ENCODE measurements at regions not wholly inside any gene's neighbourhood (a gene's known extent, or its start where the extent isn't known, plus 50 kb on each side); places are given as distances from the start of the nearest gene placed in this dataset.

GRCh38 chr9:104984542-104984941 lies 56.6 kb upstream of the ABCA1 start:
- Histone ChIP-seq H2AFZ (no peak overlapping the region), H3K36me3 (ENCODE audit: control insufficient read depth, insufficient read depth, low read length) (no peaks in the 10 kb centered on the region), H3K27ac (no peak overlapping the region), H3K27me3 (ENCODE audit: control insufficient read depth, insufficient read depth, low read length) (no peaks in the 10 kb centered on the region), H3K4me2 (ENCODE audit: low read length) (no peak overlapping the region), H3K4me3 (ENCODE audit: low read depth, low read length) (no peak overlapping the region), H3K79me2 (no peaks in the 10 kb centered on the region), H3K9ac (no peak overlapping the region), H3K9me3 (ENCODE audit: control insufficient read depth, low read length) (no peaks in the 10 kb centered on the region), H3K4me1 (no peaks in the 10 kb centered on the region)
- TF ChIP-seq CTCF (IDR thresholded peaks at IDR 0.05) = no peak

DNA sequence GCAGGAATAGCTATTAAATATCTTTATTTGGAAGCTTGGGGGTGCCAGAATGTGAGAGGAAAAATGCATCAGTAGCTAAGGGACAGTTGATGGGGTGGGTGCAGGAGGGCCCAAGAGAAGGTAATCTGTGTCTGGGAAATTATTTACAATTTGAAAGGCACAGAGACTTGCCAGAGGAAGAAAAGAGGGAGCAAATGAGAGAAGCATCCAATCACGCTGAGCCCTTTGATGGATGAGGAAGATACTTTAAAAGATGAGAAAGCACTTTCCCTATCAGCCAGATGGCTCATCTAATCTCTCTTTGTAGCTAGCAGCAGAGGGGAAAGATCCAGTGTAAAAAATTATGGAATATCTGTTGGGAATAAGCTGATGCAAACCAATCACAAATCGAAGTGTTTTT lies 57.0 kb upstream of the ABCA1 start:
- Histone ChIP-seq H3K27me3 (ENCODE audit: control insufficient read depth, insufficient read depth, low read length) (no peaks in the 10 kb centered on the region), H3K4me1 (no peaks in the 10 kb centered on the region), H3K4me2 (ENCODE audit: low read length) (no peak overlapping the region), H3K27ac (no peak overlapping the region), H3K9ac (no peak overlapping the region), H3K4me3 (ENCODE audit: low read depth, low read length) (no peak overlapping the region), H3K9me3 (ENCODE audit: control insufficient read depth, low read length) (no peaks in the 10 kb centered on the region), H2AFZ (no peak overlapping the region), H3K36me3 (ENCODE audit: control insufficient read depth, insufficient read depth, low read length) (no peaks in the 10 kb centered on the region), H3K79me2 (no peaks in the 10 kb centered on the region)
- TF ChIP-seq CTCF (IDR thresholded peaks at IDR 0.05) = no peak

GRCh38 chr9:104986096-104986495 lies 58.1 kb upstream of the ABCA1 start:
- Histone ChIP-seq H3K9me3 (ENCODE audit: control insufficient read depth, low read length) (no peaks in the 10 kb centered on the region), H3K4me2 (ENCODE audit: low read length) (no peak overlapping the region), H3K4me3 (ENCODE audit: low read depth, low read length) (no peak overlapping the region), H3K27ac (no peak overlapping the region), H3K36me3 (ENCODE audit: control insufficient read depth, insufficient read depth, low read length) (no peaks in the 10 kb centered on the region), H3K4me1 (peaks cover 5% of the 10 kb centered on the region), H3K27me3 (ENCODE audit: control insufficient read depth, insufficient read depth, low read length) (no peaks in the 10 kb centered on the region), H3K79me2 (no peaks in the 10 kb centered on the region), H2AFZ (no peak overlapping the region), H3K9ac (no peak overlapping the region)
- TF ChIP-seq CTCF (IDR thresholded peaks at IDR 0.05) = no peak

- no peaks in the 10 kb centered on the region for H3K27me3 ChIP-seq (ENCODE audit: control insufficient read depth, insufficient read depth, low read length)
- no peak overlapping the region for H2AFZ ChIP-seq
- no peaks in the 10 kb centered on the region for H3K36me3 ChIP-seq (ENCODE audit: control insufficient read depth, insufficient read depth, low read length)
- no peak for TF ChIP-seq CTCF (IDR thresholded peaks at IDR 0.05)
- no peak overlapping the region for H3K9ac ChIP-seq
- no peak overlapping the region for H3K4me3 ChIP-seq (ENCODE audit: low read depth, low read length)
- no peaks in the 10 kb centered on the region for H3K79me2 ChIP-seq
- no peak overlapping the region for H3K4me2 ChIP-seq (ENCODE audit: low read length)
- peaks cover 15% of the 10 kb centered on the region for H3K4me1 ChIP-seq
- no peaks in the 10 kb centered on the region for H3K9me3 ChIP-seq (ENCODE audit: control insufficient read depth, low read length)
- no peak overlapping the region for H3K27ac ChIP-seq
These were observed 59.8 kb upstream of the ABCA1 start for GRCh38 chr9:104987743-104988142.

- H3K9me3 ChIP-seq (ENCODE audit: control insufficient read depth, low read length) = no peaks in the 10 kb centered on the region
- H3K9ac ChIP-seq = no peak overlapping the region
- no peak overlapping the region for H3K4me2 ChIP-seq (ENCODE audit: low read length)
- no peaks in the 10 kb centered on the region for H3K36me3 ChIP-seq (ENCODE audit: control insufficient read depth, insufficient read depth, low read length)
- H3K27me3 ChIP-seq (ENCODE audit: control insufficient read depth, insufficient read depth, low read length) = no peaks in the 10 kb centered on the region
- H3K27ac ChIP-seq = no peak overlapping the region
- H2AFZ ChIP-seq = no peak overlapping the region
- TF ChIP-seq CTCF (IDR thresholded peaks at IDR 0.05) = no peak
- peaks cover 19% of the 10 kb centered on the region for H3K4me1 ChIP-seq
- no peak overlapping the region for H3K4me3 ChIP-seq (ENCODE audit: low read depth, low read length)
- no peaks in the 10 kb centered on the region for H3K79me2 ChIP-seq
These were observed 60.6 kb upstream of the ABCA1 start for GRCh38 chr9:104988539-104988938.

Data from parathyroid adenoma (tissue), 2 donors.